ENCODE measurements at regions not wholly inside any gene's neighbourhood (a gene's known extent, or its start where the extent isn't known, plus 50 kb on each side); places are given as distances from the start of the nearest gene placed in this dataset.

DNA sequence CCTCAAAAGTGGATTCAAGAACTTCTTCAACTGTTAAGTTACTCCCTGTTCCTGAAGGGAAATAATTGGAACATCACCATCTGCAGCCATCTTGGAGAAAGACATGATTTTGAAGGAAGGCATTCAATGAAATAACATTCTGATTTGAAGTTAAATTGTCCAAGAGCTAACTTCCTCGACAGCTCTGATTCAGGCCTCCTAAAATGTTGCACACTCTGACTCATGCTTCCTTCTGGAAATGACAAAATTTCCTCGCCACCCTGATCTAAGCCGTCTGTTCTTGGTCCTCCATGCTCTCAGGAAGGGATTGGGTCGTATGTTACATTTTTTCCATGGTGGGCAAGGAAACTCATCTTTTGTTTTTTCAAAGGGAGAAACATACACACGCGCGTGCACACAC lies 496.9 kb upstream of the DIPK2B start:
- TF ChIP-seq, protein P1, sequence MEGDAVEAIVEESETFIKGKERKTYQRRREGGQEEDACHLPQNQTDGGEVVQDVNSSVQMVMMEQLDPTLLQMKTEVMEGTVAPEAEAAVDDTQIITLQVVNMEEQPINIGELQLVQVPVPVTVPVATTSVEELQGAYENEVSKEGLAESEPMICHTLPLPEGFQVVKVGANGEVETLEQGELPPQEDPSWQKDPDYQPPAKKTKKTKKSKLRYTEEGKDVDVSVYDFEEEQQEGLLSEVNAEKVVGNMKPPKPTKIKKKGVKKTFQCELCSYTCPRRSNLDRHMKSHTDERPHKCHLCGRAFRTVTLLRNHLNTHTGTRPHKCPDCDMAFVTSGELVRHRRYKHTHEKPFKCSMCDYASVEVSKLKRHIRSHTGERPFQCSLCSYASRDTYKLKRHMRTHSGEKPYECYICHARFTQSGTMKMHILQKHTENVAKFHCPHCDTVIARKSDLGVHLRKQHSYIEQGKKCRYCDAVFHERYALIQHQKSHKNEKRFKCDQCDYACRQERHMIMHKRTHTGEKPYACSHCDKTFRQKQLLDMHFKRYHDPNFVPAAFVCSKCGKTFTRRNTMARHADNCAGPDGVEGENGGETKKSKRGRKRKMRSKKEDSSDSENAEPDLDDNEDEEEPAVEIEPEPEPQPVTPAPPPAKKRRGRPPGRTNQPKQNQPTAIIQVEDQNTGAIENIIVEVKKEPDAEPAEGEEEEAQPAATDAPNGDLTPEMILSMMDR (IDR thresholded peaks at IDR 0.05) = no peak
- TF ChIP-seq POLR2A (IDR thresholded peaks at IDR 0.05) = no peak
